Neutrophil (primary cell): ENCODE measurements at regions not wholly inside any gene's neighbourhood (a gene's known extent, or its start where the extent isn't known, plus 50 kb on each side); places are given as distances from the start of the nearest gene placed in this dataset.
"Not testable (repeated sequence)": the region's sequence is repeated elsewhere in the genome, so short reads cannot be mapped to it uniquely, and the experiment has no call there.

Source experiments
- H3K27ac ChIP-seq: fragments of 200-600 bp; sonication (generic); 2 replicates; pipeline ENCODE4 v1.5.1; 2016; ENCODE audit warnings: mild to moderate bottlenecking, moderate library complexity
- H3K27me3 ChIP-seq: fragments of 200-600 bp; sonication (generic); 2 replicates; pipeline ENCODE4 v1.6.0; 2016; ENCODE audit warnings: mild to moderate bottlenecking
- H3K36me3 ChIP-seq: fragments of 200-600 bp; sonication (generic); 2 replicates; pipeline ENCODE4 v1.5.1; 2017
- H3K4me1 ChIP-seq, 2 experiments: fragments of 200-600 bp in 1 of 2; sonication (generic) in 1 of 2; 1 replicate in 1 of 2; 2 replicates in 1 of 2; pipeline versions ENCODE4 v1.5.1 to v1.6.1; 2013 to 2016; ENCODE audit warnings: low read depth in 1 of 2, low read length in 1 of 2, mild to moderate bottlenecking in 1 of 2, moderate library complexity in 1 of 2; ENCODE audit not compliant: control insufficient read depth in 1 of 2, insufficient read depth in 1 of 2
- H3K4me3 ChIP-seq, 2 experiments: fragments of 200-600 bp in 1 of 2; sonication (generic) in 1 of 2; 1 replicate in 1 of 2; 2 replicates in 1 of 2; pipeline ENCODE4 v1.5.1; 2013 to 2016; ENCODE audit warnings: low read depth in 1 of 2, low read length in 1 of 2, mild to moderate bottlenecking in 1 of 2, moderate library complexity in 1 of 2
- H3K9me3 ChIP-seq: fragments of 200-600 bp; sonication (generic); 2 replicates; pipeline ENCODE4 v1.5.1; 2016
- CTCF ChIP-seq: fragments of 200-600 bp; sonication (generic); IDR thresholded peaks from 2 replicates; pipeline ENCODE4 v1.5.1; 2016; ENCODE audit warnings: antibody characterized with exemption

DNA sequence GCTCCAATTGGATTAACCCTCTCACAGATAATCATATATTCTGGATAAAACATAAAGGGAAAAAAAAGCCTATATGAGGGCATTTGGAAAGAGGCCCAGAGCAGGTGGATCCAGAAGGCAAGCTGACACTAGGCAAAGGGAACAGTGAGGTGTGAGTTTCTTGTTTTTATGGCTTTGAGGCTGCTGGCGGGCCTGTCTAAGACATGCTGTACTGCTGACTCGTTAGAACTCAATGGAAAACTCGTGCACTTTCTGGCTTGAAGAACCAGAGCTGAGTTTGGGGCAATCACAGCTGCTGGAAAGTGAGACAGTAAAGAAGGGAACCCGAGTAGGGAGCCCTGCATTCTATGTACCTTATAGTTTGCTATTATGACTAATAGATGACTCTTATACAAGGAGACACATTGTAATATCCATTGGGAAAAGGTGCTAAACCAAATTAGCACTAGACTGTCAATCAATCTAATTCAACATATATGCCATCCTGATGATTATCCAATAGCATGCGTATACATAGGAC is 637.1 kb downstream of the GATA3 start:
- Histone ChIP-seq H3K27me3 (no peaks in the 10 kb centered on the region), H3K9me3 (no peaks in the 10 kb centered on the region), H3K4me1 (no peaks in the 10 kb centered on the region), H3K27ac (no peak overlapping the region), H3K36me3 (no peaks in the 10 kb centered on the region), H3K4me3 (no peak overlapping the region)
- no peak for TF ChIP-seq CTCF

DNA sequence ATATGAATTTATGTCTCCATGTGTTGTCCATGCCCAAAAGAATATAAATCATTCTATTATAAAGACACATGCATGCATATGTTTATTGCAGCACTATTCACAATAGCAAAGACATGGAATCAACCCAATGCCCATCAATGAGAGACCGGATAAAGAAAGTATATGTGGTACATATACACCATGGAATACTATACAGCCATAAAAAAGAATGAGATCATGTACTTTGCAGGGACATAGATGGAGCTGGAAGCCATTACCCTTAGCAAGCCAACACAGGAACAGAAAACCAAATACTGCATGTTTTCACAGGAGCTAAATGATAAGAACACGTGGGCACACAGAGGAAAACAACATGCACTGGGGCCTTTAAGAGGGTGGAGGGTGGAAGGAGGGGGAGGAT is 639.1 kb downstream of the GATA3 start:
- not testable (repeated sequence) for H3K4me3 ChIP-seq, H3K9me3 ChIP-seq, H3K27me3 ChIP-seq, H3K4me1 ChIP-seq, H3K36me3 ChIP-seq, H3K27ac ChIP-seq

GRCh38 chr10:8696746-8697145 is 642.3 kb downstream of the GATA3 start:
- H3K9me3 ChIP-seq, result no peaks in the 10 kb centered on the region
- no peak overlapping the region for H3K4me3 ChIP-seq
- no peaks in the 10 kb centered on the region for H3K27me3 ChIP-seq
- no peaks in the 10 kb centered on the region for H3K36me3 ChIP-seq
- H3K4me1 ChIP-seq, result no peaks in the 10 kb centered on the region
- no peak overlapping the region for H3K27ac ChIP-seq
- no peak for TF ChIP-seq CTCF

- Histone ChIP-seq H3K27me3 (no peaks in the 10 kb centered on the region), H3K27ac (no peak overlapping the region), H3K9me3 (no peaks in the 10 kb centered on the region), H3K36me3 (no peaks in the 10 kb centered on the region), H3K4me3 (no peak overlapping the region), H3K4me1 (no peaks in the 10 kb centered on the region)
- no peak for TF ChIP-seq CTCF
These were observed 646.2 kb downstream of the GATA3 start for GRCh38 chr10:8700689-8701088.

DNA sequence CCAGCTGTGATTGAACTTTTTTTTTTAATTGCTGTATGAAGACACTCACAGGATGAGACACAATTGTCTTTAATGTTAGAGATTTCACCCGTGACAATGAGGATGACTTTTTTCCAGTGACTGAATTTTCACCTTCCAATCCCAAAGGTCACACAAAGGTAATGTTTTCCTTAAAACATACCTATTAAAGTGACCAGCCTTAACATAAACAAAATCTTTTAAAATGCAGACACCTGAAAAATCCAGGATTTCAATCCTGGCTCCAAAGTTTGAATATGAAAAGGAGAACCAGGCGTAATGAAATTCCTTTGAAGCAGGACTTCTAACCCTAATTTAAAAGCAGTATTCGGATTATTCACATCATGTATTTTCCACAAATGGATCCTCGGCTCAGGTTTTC is 647.7 kb downstream of the GATA3 start:
- no peaks in the 10 kb centered on the region for H3K4me1 ChIP-seq
- H3K4me3 ChIP-seq, result no peak overlapping the region
- no peak for TF ChIP-seq CTCF
- H3K27ac ChIP-seq, result no peak overlapping the region
- H3K9me3 ChIP-seq, result no peaks in the 10 kb centered on the region
- H3K36me3 ChIP-seq, result no peaks in the 10 kb centered on the region
- H3K27me3 ChIP-seq, result no peaks in the 10 kb centered on the region

DNA sequence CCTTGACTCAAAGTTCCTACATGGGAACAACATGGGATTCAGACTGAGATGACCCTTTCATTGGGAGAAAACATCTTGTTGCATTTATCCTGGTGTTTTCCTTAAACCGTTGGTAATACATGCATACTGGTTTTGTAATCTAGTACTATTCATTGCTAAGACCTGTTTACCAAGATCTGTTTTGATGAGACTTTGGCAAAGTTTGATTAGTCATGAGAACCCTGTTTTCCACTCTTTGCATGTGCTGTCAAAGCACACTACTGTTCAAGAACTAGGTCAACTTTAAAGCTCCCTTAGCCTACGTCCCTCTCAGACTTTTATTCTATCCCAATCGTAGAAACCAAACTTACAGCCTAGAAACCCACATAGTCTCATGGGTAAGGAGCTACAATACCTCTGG is 650.9 kb downstream of the GATA3 start:
- Histone ChIP-seq H3K27ac (no peak overlapping the region), H3K9me3 (no peaks in the 10 kb centered on the region), H3K27me3 (no peaks in the 10 kb centered on the region), H3K4me3 (no peak overlapping the region), H3K36me3 (no peaks in the 10 kb centered on the region), H3K4me1 (no peaks in the 10 kb centered on the region)
- TF ChIP-seq CTCF, result no peak
